GM18861 (cell line): ENCODE measurements at regions not wholly inside any gene's neighbourhood (a gene's known extent, or its start where the extent isn't known, plus 50 kb on each side); places are given as distances from the start of the nearest gene placed in this dataset.

Experiments used
- ATAC-seq: cut with Tn5 transposase; IDR thresholded peaks from one replicate; pipeline ENCODE4 v1.9.1; 2021; ENCODE audit not compliant: unreplicated experiment

- ATAC-seq: no peak
Observed at GRCh38 chr2:228657807-228658402, 476.4 kb upstream of the SPHKAP start.

GRCh38 chr2:228655331-228655730 is 473.8 kb upstream of the SPHKAP start:
- no peak for ATAC-seq

- no peak for ATAC-seq
Observed at GRCh38 chr2:228654707-228655106, 473.2 kb upstream of the SPHKAP start.

- ATAC-seq: no peak
Observed at GRCh38 chr2:228653884-228654283, 472.4 kb upstream of the SPHKAP start.

- no peak for ATAC-seq
Observed at GRCh38 chr2:228652366-228652765, 470.9 kb upstream of the SPHKAP start.

GRCh38 chr2:228649876-228650275 is 468.4 kb upstream of the SPHKAP start:
- no peak for ATAC-seq

GRCh38 chr2:228649447-228649846 is 468.0 kb upstream of the SPHKAP start:
- no peak for ATAC-seq

GRCh38 chr2:228648541-228648940 is 467.1 kb upstream of the SPHKAP start:
- no peak for ATAC-seq

- no peak for ATAC-seq
Observed at GRCh38 chr2:228646061-228646460, 464.6 kb upstream of the SPHKAP start.

- ATAC-seq: no peak
Observed at GRCh38 chr2:228644199-228644598, 462.7 kb upstream of the SPHKAP start.

- no peak for ATAC-seq
Observed at GRCh38 chr2:228642861-228643260, 461.4 kb upstream of the SPHKAP start.

GRCh38 chr2:228630786-228631185 is 449.3 kb upstream of the SPHKAP start:
- ATAC-seq: no peak

- ATAC-seq: no peak
Observed at GRCh38 chr2:228629251-228629650, 447.8 kb upstream of the SPHKAP start.

- ATAC-seq: no peak
Observed at GRCh38 chr2:228628682-228629081, 447.2 kb upstream of the SPHKAP start.

- no peak for ATAC-seq
Observed at GRCh38 chr2:228627510-228627909, 446.0 kb upstream of the SPHKAP start.

GRCh38 chr2:228625481-228625880 is 444.0 kb upstream of the SPHKAP start:
- no peak for ATAC-seq

- no peak for ATAC-seq
Observed at GRCh38 chr2:228624733-228625132, 443.2 kb upstream of the SPHKAP start.

GRCh38 chr2:228615496-228615895 is 434.0 kb upstream of the SPHKAP start:
- no peak for ATAC-seq

GRCh38 chr2:228614741-228615140 is 433.3 kb upstream of the SPHKAP start:
- no peak for ATAC-seq

- ATAC-seq: peak; percentile 62
Observed at GRCh38 chr2:228613133-228613850, 431.8 kb upstream of the SPHKAP start.

GRCh38 chr2:228611171-228611570 is 429.7 kb upstream of the SPHKAP start:
- no peak for ATAC-seq

- no peak for ATAC-seq
Observed at GRCh38 chr2:228602288-228602687, 420.8 kb upstream of the SPHKAP start.

- ATAC-seq: no peak
Observed at GRCh38 chr2:228600265-228600664, 418.8 kb upstream of the SPHKAP start.
